Upper lobe of left lung (tissue), 6 donors: ENCODE measurements at regions not wholly inside any gene's neighbourhood (a gene's known extent, or its start where the extent isn't known, plus 50 kb on each side); places are given as distances from the start of the nearest gene placed in this dataset.

ENCODE experiments used
- ATAC-seq, 2 donors: fragments of 200-7000 bp; cut with Tn5 transposase; one replicate each; pipeline ENCODE4 v1.9.1; 2022; ENCODE audit warnings: mild to moderate bottlenecking in 2 of 2, moderate library complexity in 2 of 2; ENCODE audit not compliant: low FRiP score in 2 of 2
- DNase-seq, 2 donors: peaks; one replicate each; pipeline ENCODE4 v3.0.0-alpha.2; 2019 to 2020
- H3K27ac ChIP-seq, 4 donors: fragments of 200-600 bp; sonication (generic); one replicate each; pipeline ENCODE4 v1.5.1; 2016 to 2019
- H3K27me3 ChIP-seq, 4 donors: fragments of 200-600 bp; sonication (generic); one replicate each; pipeline ENCODE4 v1.5.1; 2017 to 2019
- H3K36me3 ChIP-seq, 4 donors: fragments of 200-600 bp; sonication (generic); one replicate each; pipeline ENCODE4 v1.5.1; 2016 to 2019
- H3K4me1 ChIP-seq, 4 donors: fragments of 200-600 bp; sonication (generic); one replicate each; pipeline ENCODE4 v1.5.1; 2018 to 2019
- H3K4me3 ChIP-seq, 4 donors: fragments of 200-600 bp; sonication (generic); one replicate each; pipeline ENCODE4 v1.5.1; 2017 to 2019; ENCODE audit warnings: mild to moderate bottlenecking in 2 of 4, moderate library complexity in 1 of 4
- H3K9me3 ChIP-seq, 4 donors: fragments of 200-600 bp; sonication (generic); one replicate each; pipeline ENCODE4 v1.5.1; 2018 to 2019
- EP300 ChIP-seq, 4 donors: sonication (generic); formaldehyde crosslinking; IDR thresholded peaks; one replicate each; pipeline ENCODE4 v1.5.1; 2017; ENCODE audit warnings: antibody characterized with exemption in 4 of 4, control low read depth in 2 of 4
- POLR2A ChIP-seq, 4 donors: fragments of 450-650 bp; IDR thresholded peaks; one replicate each; pipeline ENCODE4 v1.5.1; 2016 to 2017; ENCODE audit warnings: antibody characterized with exemption in 4 of 4, mild to moderate bottlenecking in 2 of 4
- POLR2AphosphoS5 ChIP-seq, 2 donors: sonication (generic); formaldehyde crosslinking; IDR thresholded peaks; one replicate each; pipeline ENCODE4 v1.5.1; 2017; ENCODE audit warnings: antibody characterized with exemption in 2 of 2
- WGBS, 2 donors: methylation state at CpG; one replicate each; pipeline ENCODE4 v1.1.5; 2017 to 2018; 5-methylcytosine and 5-hydroxymethylcytosine counted together
- TF ChIP-seq, protein P1 (sequence below), 6 experiments: fragments of 450-650 bp in 4 of 6; fragments of 200-600 bp in 2 of 6; sonication (generic) in 2 of 6; IDR thresholded peaks; one replicate each; pipeline ENCODE4 v1.5.1; 2016 to 2019; ENCODE audit warnings: antibody characterized with exemption in 6 of 6
- donor health status: DM: no; HTN: no; CAD: no; lungs with moderate emphysema.
- donor health status: DM: no; HTN: yes; CAD: no; lungs with severe emphysema.

DNA sequence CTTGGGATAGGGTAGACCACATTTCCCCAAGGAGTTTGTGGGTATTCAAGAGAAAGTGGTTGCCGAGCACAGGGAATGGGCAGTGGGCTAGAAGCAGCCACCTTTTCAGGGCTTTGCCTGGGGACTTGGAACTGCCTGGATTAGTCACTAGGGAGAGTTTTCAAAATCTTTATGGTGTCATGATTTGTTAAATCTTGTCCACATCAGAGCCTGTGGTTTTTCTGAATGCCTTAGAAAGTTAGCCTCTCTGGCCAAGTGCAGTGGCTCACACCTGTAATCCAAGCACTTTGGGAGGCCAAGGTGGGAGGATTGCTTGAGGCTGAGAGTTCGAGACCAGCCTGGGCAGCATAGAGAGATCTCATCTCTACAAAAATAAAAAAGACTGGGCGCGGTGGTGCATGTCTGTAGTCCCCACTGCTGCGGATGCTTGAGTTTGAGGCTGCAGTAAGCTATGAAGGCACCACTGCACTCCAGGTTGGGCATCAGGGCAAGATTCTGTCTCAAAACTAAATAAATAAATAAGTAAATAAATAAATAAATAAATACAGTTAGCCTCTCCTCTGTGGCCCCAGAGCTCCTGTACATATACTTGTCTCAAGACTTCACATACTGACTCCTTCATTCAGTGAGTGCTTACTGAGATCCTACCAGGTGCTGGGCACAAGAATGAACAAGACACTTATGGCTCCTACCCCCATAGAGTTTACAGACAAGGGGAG, 76.3 kb upstream of the HNF1B start:
- Histone ChIP-seq H3K36me3 (no peaks in the 10 kb centered on the region), H3K4me3 (no peak overlapping the region), H3K9me3 (no peaks in the 10 kb centered on the region), H3K27ac (no peak overlapping the region), H3K27me3 (no peaks in the 10 kb centered on the region), H3K4me1 (peaks cover 0 to 12% (median 6%) of the 10 kb centered on the region in 4 donors)
- 91 to 96% methylated on average over 5 of the region's 5 CpGs for WGBS, 2 donors
- TF ChIP-seq EP300 (IDR thresholded peaks at IDR 0.05) (no peak), POLR2AphosphoS5 (IDR thresholded peaks at IDR 0.05) (no peak), POLR2A (IDR thresholded peaks at IDR 0.05) (no peak)
- TF ChIP-seq, protein P1, sequence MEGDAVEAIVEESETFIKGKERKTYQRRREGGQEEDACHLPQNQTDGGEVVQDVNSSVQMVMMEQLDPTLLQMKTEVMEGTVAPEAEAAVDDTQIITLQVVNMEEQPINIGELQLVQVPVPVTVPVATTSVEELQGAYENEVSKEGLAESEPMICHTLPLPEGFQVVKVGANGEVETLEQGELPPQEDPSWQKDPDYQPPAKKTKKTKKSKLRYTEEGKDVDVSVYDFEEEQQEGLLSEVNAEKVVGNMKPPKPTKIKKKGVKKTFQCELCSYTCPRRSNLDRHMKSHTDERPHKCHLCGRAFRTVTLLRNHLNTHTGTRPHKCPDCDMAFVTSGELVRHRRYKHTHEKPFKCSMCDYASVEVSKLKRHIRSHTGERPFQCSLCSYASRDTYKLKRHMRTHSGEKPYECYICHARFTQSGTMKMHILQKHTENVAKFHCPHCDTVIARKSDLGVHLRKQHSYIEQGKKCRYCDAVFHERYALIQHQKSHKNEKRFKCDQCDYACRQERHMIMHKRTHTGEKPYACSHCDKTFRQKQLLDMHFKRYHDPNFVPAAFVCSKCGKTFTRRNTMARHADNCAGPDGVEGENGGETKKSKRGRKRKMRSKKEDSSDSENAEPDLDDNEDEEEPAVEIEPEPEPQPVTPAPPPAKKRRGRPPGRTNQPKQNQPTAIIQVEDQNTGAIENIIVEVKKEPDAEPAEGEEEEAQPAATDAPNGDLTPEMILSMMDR (IDR thresholded peaks at IDR 0.05) = no peak
- DNase-seq (no peak), ATAC-seq (no peak)

DNA sequence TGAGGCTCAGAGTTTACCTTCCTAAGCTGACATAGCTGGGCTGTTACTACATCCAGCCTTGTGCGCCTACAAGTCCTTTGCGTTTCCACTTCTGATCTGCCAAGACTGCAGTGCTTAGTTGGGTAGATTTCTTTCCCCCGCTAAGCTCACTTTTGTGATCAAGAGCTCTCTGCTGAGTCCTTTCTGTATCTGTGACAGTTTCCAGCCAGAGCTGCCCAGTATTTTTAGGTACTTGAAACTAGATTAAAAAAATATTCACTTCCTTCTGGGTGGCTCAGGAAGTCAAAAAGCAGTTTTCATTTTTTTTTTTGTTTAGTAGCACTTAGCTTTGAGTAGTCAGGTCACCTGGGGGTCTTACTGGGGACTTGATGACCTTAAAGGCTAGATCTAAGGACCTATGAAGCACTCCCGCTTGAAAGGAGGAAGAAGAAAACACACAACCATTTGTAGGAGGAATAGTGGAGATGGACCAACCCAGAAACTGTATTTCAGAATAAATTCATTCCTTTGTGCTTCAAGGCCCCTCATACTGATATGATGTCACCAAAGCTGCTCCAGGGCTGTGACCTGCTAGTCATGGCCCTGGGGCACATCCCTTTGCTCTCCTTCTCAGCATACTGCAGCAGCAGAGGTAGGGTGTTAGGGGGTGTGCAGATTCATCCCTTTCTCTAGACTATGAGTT, 75.6 kb upstream of the HNF1B start:
- no peaks in the 10 kb centered on the region for H3K27me3 ChIP-seq
- TF ChIP-seq POLR2A (IDR thresholded peaks at IDR 0.05) = no peak
- TF ChIP-seq, protein P1 (IDR thresholded peaks at IDR 0.05) = no peak
- no peak for TF ChIP-seq EP300 (IDR thresholded peaks at IDR 0.05)
- no peak for TF ChIP-seq POLR2AphosphoS5 (IDR thresholded peaks at IDR 0.05)
- H3K4me3 ChIP-seq = no peak overlapping the region
- H3K9me3 ChIP-seq = no peaks in the 10 kb centered on the region
- no peak for ATAC-seq
- H3K27ac ChIP-seq = no peak overlapping the region
- DNase-seq = no peak
- H3K36me3 ChIP-seq = no peaks in the 10 kb centered on the region
- 49 to 52% methylated on average over 4 of the region's 4 CpGs for WGBS, 2 donors
- peaks cover 0 to 19% (median 6%) of the 10 kb centered on the region in 4 donors for H3K4me1 ChIP-seq

DNA sequence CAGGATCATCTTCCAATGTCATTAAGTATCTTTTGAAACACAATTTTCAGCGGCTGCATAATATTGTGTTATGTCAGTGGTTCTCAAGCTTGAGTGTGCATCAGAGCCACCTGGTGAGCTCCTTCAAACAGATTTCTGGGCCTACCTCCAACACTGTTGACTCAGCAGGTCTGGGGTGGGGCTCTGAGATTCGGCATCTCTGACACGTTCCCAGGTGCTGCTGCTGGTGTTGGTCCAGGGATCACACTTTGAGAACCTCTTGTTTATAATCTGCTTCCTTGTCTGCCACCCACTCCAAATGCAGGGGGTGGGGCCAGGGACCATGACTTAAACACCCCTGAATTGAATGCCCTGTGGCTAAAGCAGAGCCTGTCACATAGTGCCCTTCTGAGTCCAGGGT, 73.8 kb upstream of the HNF1B start:
- H3K27me3 ChIP-seq = no peaks in the 10 kb centered on the region
- 36 to 56% methylated on average over 3 of the region's 3 CpGs for WGBS, 2 donors
- DNase-seq (peak in 1 of 2 donors; percentile 73), ATAC-seq (peak in 1 of 2 donors; percentile 87)
- H3K36me3 ChIP-seq = no peaks in the 10 kb centered on the region
- no peak for TF ChIP-seq POLR2AphosphoS5 (IDR thresholded peaks at IDR 0.05)
- TF ChIP-seq, protein P1 (IDR thresholded peaks at IDR 0.05) = no peak
- no peak for TF ChIP-seq EP300 (IDR thresholded peaks at IDR 0.05)
- TF ChIP-seq POLR2A (IDR thresholded peaks at IDR 0.05) = no peak
- H3K4me3 ChIP-seq = no peak overlapping the region
- H3K9me3 ChIP-seq = no peaks in the 10 kb centered on the region
- peaks cover 0 to 19% (median 6%) of the 10 kb centered on the region in 4 donors for H3K4me1 ChIP-seq
- H3K27ac ChIP-seq = no peak overlapping the region

GRCh38 chr17:37816950-37817349, 72.1 kb upstream of the HNF1B start:
- Histone ChIP-seq H3K4me3 (no peak overlapping the region), H3K27me3 (no peaks in the 10 kb centered on the region), H3K4me1 (peaks cover 0 to 19% (median 6%) of the 10 kb centered on the region in 4 donors), H3K9me3 (no peaks in the 10 kb centered on the region), H3K36me3 (no peaks in the 10 kb centered on the region), H3K27ac (no peak overlapping the region)
- no peak for ATAC-seq
- no peak for DNase-seq
- TF ChIP-seq, protein P1 (IDR thresholded peaks at IDR 0.05) = no peak
- TF ChIP-seq POLR2A (IDR thresholded peaks at IDR 0.05) (no peak), POLR2AphosphoS5 (IDR thresholded peaks at IDR 0.05) (no peak), EP300 (IDR thresholded peaks at IDR 0.05) (no peak)
- 7 to 9% methylated on average over 2 of the region's 2 CpGs for WGBS, 2 donors
